Hematopoietic multipotent progenitor cell treated with erythropoietin and hydrocortisone succinate and interleukin-3 and kit ligand, for 6 days (in vitro differentiated cells): ENCODE measurements at regions not wholly inside any gene's neighbourhood (a gene's known extent, or its start where the extent isn't known, plus 50 kb on each side); places are given as distances from the start of the nearest gene placed in this dataset.
A peak's percentile ranks its signal among the peaks of the same experiment; 100 is the strongest.

Experiments used
- DNase-seq: peaks from one replicate; pipeline ENCODE4 v3.0.0-alpha.2; 2015

DNA sequence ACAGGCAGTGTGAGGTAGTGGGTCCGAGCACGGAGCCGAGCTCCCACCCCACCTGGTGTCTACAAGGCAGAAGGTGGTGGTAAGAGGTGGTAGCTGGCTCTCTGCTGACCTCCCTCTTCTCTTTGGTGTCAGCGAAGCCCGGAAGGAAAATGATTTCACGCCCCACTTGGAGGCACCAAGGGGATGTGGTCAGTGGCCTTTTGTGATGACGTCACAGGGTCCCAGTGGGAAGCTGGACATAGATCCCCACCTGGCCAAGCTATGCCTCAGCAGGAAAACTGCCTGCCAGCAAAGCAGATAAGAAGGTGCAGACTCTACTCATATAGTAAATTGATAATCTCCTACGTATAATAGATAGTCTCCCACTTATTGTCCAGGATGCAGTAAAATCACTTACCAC, 183.7 kb upstream of the ALKAL2 start:
- no peak for DNase-seq

DNA sequence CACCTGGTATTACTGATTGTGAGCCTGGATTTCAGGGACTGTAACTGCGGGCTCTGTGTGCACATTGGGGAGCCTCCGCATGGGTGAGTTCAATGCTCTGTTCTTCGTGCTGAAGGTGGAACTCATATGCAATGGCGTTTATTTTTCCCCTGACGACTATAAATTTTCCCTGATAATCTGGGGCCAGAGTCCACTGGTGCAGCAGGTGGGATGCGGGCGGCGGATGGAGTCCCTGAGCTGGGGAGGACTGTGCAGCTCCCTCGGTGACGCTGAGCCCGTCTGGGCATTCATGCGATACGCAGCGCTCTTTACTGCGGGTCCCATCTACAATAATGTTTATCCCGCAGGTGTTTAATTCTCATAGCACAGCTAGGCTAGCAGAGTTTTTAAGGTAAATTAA, 181.6 kb upstream of the ALKAL2 start:
- DNase-seq = no peak

DNA sequence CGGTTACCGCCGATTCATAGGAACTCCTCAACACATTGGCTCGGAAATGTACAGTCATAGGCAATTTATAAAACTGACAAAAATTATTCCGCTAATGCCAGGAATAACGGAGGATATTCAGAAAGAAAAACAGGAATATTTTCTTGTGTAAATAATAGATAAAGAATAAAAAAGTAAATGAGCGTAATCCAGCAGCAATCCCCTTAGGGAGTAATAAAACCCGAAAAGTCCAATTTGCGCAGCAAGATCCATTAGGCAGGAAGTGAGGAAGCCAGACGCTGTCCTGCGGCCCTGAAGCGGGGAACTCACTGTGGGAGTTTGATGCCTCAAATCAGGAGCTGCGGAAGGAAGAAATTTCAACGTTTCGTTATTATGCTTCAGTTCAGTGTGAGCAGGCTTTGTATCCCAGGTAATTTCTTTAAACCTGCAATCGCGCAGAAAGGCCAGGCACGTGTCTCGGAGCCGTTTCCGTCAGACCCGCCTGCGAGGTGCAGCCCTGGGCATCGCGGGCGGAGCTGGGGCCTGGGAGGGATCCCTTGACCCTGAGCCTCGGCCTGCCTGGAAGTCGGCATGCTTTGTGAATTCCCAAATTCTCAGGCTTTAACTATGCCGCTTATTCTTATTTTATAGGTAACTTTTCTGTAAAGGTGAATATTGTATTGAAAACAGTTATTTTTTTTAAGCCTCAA, 180.9 kb upstream of the ALKAL2 start:
- DNase-seq = no peak

DNA sequence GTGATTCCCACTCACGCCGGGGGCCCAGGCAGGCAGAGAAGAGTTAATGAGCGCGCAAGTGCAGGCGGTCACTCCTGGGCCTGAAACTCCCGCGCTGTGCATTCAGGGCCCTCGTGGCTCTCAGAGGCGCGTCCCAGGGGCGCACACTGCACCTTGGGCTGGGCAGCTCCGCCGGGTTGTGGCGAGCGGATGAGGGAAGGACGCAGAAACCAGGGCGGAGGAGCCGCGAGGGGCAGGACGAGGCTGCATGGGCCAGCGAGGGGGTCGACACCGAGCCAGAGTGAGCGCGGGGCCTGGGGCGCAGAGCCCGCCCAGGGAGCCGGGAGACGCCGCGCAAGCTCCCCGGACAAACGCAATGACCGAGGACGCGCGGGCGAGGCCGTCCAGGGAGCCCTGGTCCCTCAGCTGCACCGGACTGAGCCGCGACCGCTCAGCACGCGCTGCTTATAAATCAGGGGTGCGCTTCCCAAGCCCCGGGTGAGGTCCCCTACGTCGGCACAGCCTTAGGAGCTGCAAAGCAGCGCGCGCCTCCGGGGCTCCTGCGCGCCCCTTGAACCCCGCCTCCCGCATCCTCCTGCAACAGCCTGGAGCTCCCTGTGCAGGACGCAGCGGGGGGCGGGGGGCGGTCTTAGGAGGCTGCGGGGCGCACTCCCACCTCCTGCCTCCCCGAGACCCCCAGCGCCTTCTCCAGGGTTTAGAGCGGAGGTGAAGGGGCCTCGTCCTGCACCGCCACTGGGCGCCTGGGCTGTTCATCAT, 180.2 kb upstream of the ALKAL2 start:
- no peak for DNase-seq

DNA sequence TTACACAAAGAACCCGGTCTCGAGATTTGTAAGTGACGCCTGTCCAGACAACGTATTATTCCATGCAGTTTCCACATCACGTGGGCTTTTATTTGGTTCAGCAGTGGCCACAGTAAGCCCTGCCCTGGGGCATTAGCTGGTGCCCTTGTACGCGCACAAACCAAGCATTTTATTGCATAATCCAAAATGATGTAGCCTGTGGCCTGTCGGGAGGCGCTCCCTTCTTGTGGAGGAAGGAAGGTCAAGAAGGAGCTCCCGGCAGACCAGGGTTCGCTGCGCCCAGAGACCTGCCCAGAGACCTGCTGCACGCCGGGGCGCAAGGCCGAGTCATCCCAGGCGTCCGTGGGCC, 179.6 kb upstream of the ALKAL2 start:
- DNase-seq = no peak

DNA sequence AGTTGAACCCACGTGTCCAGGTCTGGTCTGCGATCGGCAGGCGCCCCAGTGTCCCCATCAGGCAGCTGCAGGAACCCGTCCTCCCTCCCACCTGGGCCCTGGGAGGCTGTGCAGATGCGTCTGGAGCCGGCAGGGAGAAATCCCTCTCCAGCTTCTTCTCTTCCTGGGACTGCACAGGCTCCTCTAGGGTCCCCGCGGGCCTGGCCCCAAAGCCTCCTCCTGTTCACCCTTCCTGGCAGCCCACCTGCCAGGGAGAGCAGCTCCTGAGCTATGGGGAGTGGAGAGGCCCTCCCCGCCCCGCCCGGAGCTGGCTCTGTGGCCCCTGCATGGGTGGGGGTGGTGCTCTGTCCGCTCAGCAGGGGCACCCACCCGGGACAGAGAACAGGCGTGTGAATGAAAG, 179.2 kb upstream of the ALKAL2 start:
- DNase-seq = no peak

DNA sequence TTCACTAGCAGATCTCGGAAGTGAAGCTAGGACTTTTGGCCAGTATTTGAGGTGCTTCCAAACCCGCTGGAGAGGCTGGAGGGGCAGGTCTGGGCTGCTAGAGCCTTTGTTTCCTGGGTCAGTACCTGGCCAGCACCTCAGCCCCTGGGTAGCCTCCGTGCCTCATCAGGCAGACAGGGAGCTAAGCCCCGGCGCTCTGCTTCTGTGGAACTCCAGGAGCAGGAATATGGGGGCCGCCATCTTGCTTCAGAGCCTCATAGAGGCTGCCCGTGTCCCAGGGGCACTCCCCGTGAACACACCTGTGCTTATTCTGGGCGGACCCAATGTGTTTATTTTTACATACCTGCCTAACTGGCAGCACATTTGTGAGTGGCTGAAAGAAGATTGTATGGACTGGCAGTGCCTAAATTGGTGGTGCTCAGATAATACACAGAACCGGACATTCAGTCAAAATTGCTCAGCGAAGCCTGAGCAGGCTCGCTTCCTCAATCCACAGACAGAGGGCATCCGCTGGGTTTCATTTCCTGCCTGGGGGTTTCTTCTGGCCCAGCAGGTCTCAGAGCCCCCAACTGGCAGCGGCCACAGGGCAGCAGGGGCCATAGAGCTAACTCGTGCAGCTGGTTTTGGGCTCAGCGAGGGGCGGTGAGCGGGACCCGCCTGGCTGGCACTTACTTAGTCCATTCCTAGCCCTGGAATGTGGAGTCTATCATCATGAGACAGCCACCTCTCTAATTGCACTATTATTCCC, 176.8 kb upstream of the ALKAL2 start:
- DNase-seq = no peak

DNA sequence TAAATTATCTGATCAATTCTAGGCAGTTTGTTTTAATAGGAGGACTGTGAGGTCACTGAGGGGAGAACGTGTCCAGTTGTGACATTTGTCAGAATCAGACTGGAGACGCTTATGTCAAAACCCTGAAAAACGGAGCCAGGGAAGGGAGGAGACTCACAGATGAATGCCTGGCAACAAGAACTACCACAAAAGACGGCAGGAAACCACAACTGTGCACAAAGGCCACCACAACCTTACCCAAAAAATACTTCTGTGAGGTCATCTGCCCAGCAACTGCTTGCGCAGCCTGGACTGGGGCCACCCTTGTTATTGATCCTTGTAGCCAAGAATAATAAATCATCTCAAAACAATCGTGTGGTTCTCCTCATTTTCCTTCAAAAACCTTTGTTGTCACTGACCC, 173.0 kb upstream of the ALKAL2 start:
- peak; percentile 59 for DNase-seq

DNA sequence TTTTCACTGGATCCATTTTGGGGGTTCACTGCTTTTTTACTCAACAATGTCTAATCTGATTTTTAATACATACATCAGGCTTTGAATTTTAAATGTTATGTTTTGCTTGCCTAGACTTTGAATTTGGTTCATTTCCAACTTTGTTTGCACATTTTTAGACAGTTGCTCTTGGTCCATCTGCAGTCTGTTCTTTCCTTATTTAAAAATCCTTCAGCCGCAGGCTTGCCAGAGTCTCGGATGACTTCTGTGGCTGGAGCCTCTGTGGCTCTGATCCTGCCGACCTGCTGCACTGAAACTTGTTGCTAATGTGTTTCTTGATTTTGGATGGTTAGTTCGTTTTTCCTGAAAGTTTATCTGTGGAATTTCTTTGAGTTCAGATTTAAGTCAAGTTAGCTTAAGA, 172.0 kb upstream of the ALKAL2 start:
- DNase-seq = no peak

DNA sequence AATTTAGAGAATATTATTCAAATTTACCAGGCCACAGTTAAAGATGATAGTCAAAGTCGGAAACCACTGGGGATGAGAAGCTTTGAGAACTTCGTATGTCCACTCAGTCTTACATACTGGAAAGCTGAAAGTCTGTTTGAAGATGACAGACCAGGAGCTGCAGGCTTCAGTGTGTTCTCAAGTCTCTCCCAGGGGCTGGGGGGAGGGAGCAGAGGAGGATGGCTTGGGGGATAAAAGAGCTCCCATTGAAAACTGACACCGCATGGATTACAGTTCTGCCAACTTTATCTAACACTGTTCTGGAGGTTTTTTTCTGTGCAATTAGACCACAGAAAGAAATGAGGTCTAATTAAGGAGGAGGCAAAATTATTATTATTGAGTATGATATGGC, 170.5 kb upstream of the ALKAL2 start:
- DNase-seq = no peak

DNA sequence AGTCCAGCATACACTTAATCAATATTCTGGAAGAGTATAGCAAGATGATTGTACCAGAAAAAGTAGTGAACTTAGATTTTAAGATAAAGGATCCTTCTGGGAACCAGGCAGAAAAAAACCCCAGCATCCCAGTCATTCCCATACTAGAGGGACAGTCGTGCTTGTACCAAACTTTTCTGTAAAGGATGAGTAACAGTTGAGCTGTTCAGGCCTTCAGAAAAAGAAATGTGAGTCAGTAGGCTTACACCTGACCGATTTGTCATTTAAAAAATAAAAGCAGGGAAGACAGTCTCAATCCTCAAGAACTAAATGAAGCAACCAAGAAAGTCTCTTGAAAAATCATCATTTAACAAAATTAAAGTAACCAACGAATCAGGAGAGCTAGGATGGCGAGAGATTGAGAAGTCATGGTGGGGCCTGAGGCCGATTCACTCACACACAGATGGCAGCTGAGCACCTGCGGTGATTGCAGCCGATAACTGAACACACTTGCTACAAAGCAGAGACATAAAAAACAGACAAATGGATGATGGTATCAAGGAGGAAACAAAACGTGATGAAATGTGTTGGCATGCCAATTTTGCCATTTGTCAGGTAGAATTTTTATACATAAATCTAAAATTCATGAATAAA, 170.0 kb upstream of the ALKAL2 start:
- no peak for DNase-seq

DNA sequence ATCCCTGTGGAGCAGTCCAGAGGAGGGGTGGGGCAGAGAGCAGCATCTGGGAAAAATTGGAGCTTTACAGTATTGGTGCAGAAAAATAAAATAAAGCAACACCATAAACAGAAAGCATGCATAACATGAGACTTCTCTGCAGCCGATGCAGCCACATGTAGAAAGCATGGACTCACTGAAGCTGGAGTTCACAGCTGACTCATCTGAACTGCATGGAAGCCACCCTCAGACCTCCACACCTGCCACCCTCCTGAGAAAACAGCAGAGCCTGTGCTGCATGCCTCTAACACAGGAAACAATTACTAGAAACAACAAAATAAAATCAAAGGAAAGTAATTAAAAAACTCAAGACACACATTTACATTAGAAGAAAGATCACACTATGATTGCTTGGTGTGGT, 169.4 kb upstream of the ALKAL2 start:
- DNase-seq = no peak

DNA sequence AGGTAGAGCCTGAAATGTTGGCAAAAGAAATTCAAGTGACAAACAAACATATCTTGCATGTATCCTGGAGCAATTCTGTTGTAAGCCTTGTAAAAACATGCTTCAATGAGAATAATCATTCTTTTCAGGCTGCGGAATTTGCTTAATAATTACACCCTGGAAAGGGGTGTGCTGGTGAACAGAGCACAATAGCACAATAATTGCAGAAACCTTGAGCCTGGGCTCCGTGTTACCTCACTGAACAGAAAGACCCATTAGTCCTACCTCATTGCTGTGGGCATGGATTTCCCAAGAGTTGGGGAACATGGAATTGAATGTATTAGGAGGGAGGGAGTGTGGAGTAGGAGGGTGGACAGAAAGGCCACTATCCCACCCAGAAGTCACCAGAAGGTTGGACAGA, 168.0 kb upstream of the ALKAL2 start:
- no peak for DNase-seq

DNA sequence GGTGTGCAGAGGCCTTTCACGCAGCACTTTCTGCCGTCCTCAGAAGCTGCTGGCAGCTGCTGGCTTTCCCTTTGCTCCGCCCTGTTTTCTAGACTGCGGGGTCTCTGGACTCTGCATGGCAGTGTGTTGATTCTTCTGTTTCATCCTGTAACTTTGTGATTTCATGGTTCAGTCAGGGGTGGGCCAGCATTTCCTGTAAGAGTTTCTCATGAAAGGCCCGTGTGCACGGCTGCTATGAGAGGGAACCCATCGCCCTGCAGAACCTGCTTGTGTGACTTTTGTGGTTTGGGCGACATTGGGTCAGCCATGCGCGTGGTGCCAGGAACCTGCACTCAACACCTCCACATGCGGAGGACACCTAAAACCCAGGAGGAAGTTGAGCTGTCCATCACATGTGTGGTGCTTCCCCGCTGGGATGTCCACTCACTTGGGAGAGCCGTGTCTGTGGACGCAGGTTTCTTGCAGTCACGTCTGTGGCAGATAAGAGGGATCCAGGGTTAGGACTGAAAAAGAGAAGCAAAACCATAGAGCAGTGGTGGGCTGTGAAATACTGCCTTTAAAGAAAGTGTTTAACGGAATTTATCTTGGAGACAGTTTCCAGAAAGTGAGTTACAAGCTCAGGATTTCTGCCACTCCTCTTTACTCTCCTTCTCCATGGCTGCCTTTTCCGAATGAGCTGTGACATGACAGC, 167.3 kb upstream of the ALKAL2 start:
- DNase-seq = no peak

DNA sequence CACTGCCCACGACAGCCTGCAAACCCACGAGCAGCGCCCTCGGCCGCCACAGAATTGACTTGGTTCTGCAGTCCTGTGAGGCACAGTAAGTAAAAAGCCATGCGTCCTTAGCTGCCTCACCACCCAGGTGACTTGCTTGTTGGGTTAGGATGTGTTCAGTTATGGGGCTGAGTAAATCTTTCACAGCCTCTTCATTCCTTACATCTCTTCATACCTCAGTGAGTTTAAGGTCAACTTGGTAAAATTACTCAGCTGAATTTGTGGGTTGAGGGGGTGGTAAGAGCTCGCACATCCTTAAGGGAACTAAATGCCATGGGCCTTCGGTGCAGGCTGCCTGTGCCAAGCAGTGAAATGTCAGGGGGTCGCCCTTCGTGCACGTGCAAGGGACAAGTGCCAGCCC, 165.2 kb upstream of the ALKAL2 start:
- no peak for DNase-seq

DNA sequence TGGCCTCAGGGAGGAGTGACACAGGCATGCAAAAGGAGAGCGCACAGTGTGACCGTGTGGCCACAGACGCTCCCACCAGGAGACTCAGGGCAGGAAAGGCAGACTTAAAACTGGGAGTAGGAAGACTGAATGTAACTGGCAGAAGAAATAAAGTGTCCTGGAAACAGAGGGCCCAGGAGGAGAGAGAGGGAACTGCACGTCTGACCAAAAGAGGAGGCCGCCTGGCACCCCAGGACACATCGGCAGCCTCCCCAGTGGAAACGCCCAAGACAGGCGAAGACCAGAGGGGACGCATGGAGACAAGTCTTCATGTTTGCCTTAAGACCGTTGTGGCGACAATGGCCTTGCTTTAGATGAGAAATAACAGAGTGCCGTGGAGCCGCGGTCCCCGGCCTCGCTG, 163.6 kb upstream of the ALKAL2 start:
- DNase-seq = no peak

DNA sequence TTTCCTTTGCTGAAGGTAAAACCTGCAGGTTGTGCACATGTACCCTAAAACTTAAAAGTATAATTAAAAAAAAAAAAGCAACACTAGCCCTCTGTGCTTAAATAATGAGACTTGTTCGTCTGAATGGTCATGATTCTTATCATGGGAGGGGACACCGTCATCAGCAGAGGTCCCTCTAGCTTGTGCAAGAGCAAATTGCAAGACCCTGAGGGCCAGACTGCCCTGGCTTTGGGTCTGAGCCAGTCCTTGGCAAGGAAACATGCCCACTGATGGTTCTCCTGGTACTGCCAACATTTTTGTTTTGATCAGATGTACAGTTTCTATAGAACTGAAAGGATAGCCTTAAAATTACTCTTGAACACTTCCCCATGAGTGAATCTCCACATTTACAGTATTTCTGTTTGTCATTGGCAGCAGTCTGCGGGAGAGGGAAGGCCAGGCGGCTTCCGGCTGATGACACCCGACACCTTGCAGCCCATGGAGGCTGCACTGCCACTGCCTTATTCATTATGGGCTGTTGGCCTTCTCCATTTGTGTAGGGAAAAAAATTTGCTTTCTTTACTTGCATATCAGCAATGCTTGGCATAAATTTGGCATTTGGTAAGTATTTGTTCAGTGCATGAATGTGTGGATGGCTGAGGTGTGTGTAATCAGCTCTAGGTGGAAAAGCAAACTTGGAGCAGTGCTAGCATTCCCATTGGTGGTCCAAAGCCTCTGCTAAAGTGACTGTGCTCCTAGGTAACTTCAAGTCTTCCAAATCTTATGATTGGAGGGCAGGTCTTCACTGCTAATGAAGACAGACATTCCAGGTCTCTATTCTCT, 161.6 kb upstream of the ALKAL2 start:
- no peak for DNase-seq

DNA sequence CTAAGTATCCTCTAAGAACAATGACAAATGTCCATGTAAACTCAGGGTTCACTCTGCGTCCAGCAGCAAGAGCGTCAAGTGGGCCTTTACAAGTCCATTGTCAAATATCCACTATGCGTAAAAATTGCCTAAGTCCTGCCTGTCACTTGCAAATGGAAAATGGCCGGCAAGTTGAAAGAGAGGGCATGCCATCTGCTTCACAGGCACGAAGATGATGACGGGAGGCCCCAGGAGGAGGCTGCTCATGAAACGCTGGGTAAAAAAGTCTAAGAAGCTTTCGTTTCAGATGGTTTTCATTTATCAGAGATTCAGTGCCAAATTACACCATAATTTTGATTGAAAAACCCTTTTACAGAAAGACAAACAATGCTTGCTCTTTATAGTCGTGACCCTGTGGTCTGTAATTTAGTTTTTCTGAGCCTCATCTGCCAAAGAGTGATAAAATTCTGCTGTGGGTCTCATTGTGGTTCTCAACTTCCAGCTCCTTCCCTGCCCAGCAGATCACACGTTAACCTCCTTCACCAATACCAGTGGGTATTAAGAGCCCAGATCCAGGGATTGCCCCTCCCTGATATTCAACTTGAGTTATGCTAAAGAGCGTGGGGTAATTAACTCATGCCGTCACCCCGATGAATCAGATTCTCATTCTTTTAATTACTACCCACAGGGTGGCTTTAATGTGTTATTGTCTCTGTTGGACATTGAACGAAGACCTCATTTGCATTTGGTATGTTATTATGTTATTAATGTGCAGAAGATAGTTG, 160.2 kb upstream of the ALKAL2 start:
- DNase-seq = no peak

DNA sequence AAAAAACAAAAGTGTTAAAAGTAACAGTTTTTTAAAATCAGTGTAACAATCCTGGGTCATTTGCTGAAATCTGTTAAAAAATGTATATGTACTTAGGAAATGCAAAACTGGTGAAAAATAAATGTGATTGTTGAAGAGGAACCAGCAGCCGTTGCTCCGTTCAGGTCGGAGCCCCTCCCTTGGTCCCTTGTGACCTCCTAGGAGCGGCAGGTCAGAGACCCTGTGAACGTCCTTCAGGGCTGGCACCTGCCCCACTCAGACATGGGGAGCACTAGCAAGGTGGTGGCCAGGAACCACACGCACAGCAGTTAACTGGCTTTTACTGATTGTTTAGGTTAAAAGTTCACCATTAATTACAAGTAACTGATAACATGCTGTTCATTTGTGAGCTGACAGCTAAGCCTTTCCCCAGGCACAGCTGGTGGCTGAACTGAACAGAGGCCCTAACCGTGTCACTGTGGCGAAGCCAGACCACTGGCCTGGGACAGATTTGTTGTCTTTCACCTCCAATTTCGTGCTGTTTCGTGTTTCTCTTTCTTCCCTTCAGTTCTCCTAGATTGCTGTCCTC, 159.2 kb upstream of the ALKAL2 start:
- DNase-seq = no peak

DNA sequence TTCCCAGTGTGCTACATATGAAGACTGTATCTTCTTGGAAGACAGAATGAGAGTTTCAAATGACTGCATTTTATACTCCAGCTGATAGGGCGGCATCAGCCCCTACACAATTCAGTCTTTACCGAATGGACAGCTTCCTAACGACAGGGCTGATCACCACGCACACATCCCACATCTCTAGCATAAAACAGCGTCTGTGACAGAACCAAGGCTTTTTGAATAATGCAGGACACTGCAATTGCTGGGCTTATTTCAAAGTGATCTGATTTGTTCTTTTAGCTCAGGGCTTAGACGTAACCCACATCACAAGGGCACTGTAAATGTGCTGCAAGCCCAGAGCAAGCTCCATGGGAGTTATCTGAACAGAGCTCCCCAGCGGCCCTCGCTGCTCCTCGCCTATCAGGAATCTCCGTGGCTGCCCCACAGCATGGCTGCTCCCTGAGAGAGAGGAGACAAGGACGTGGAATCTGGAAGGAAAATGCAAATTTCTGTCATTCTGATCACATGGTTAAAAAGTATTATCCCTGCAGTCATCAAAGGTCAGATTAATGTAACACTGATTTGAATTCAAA, 158.5 kb upstream of the ALKAL2 start:
- no peak for DNase-seq

DNA sequence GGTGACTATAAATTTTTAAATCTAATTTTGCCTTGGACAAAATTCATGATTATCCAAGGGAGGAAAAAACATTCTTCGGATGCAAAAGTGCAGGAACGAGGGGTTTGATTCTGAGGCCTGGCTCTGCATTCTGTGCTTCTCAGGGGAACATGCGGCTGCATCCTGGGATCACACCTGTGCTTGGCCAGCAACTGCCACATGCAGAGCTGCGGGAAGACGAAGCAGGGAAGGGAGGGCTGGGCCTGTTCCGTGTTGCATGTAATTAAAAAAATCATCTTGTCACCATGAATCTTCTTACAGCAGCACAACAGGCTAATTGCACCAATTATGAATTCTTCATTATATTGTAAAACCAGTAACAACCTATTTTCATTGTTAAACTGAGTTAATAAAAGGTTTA, 158.0 kb upstream of the ALKAL2 start:
- no peak for DNase-seq
